ENCODE measurements at regions not wholly inside any gene's neighbourhood (a gene's known extent, or its start where the extent isn't known, plus 50 kb on each side); places are given as distances from the start of the nearest gene placed in this dataset.

- TF ChIP-seq CTCF (IDR thresholded peaks at IDR 0.05 in 8 of 11, conservative IDR thresholded peaks at IDR 0.05 in 3 of 11) (no peak), POLR2AphosphoS5 (IDR thresholded peaks at IDR 0.05) (no peak), POLR2A (IDR thresholded peaks at IDR 0.05) (no peak)
These were observed 90.4 kb upstream of the EOLA2 start for GRCh38 chrX:150028692-150029091.

Data from spleen (tissue), 7 donors.